C4-2B (cell line): ENCODE measurements at regions not wholly inside any gene's neighbourhood (a gene's known extent, or its start where the extent isn't known, plus 50 kb on each side); places are given as distances from the start of the nearest gene placed in this dataset.

Experiments used
- ZFX ChIP-seq: fragments of 450-650 bp; IDR thresholded peaks from 2 replicates; pipeline ENCODE4 v1.6.1; 2017
- TF ChIP-seq, protein P1 (sequence below): fragments of 450-650 bp; conservative IDR thresholded peaks from 2 replicates; pipeline ENCODE4 v1.5.1; 2017; ENCODE audit warnings: mild to moderate bottlenecking

DNA sequence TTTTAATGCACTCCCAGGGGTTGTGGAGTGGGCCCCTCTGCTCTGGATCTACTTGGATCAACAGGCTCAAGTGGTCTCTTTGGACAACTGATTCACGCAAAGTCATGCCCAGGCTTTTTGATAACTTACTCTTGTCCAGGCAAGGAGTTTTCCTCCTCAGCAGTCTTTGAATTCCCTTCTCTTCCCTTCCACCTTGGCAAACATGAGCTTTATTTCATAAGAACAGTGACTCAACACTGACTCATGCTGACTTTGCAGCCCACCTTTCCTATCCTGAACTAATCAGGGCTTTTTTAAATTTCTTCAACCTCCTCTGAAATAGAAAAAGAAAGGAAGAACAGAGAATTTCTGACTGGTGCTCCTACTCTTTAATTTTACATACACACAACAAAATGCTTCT, 132.1 kb upstream of the LDB2 start:
- TF ChIP-seq, protein P1, sequence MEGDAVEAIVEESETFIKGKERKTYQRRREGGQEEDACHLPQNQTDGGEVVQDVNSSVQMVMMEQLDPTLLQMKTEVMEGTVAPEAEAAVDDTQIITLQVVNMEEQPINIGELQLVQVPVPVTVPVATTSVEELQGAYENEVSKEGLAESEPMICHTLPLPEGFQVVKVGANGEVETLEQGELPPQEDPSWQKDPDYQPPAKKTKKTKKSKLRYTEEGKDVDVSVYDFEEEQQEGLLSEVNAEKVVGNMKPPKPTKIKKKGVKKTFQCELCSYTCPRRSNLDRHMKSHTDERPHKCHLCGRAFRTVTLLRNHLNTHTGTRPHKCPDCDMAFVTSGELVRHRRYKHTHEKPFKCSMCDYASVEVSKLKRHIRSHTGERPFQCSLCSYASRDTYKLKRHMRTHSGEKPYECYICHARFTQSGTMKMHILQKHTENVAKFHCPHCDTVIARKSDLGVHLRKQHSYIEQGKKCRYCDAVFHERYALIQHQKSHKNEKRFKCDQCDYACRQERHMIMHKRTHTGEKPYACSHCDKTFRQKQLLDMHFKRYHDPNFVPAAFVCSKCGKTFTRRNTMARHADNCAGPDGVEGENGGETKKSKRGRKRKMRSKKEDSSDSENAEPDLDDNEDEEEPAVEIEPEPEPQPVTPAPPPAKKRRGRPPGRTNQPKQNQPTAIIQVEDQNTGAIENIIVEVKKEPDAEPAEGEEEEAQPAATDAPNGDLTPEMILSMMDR, result no peak
- no peak for TF ChIP-seq ZFX
